ENCODE measurements at regions not wholly inside any gene's neighbourhood (a gene's known extent, or its start where the extent isn't known, plus 50 kb on each side); places are given as distances from the start of the nearest gene placed in this dataset.
"Not testable (repeated sequence)": the region's sequence is repeated elsewhere in the genome, so short reads cannot be mapped to it uniquely, and the experiment has no call there.

GRCh38 chr13:109940637-109941036, 154.3 kb upstream of the IRS2 start:
- H3K27ac ChIP-seq (ENCODE audit: low read depth in 1 of 3, low read length in 2 of 3), result no peak overlapping the region
- no peaks in the 10 kb centered on the region for H3K4me1 ChIP-seq (ENCODE audit: control insufficient read depth in 3 of 3, insufficient read depth in 2 of 3, low read depth in 1 of 3, low read length in 2 of 3)
- WGBS, 3 donors, result 83 to 86% (median 85%) methylated on average over 8 of the region's 8 CpGs
- H3K36me3 ChIP-seq (ENCODE audit: control insufficient read depth in 3 of 3, insufficient read depth in 2 of 3, low read depth in 1 of 3, low read length in 3 of 3), result no peaks in the 10 kb centered on the region
- FAIRE-seq (no peak), DNase-seq (no peak)
- H3K9me3 ChIP-seq (ENCODE audit: control insufficient read depth in 2 of 2, insufficient read depth in 1 of 2, low read depth in 1 of 2, low read length in 1 of 2), result no peaks in the 10 kb centered on the region
- H3K27me3 ChIP-seq (ENCODE audit: control insufficient read depth in 3 of 3, insufficient read depth in 3 of 3, low read length in 3 of 3), result no peaks in the 10 kb centered on the region
- no peak overlapping the region for H3K4me3 ChIP-seq (ENCODE audit: low read depth in 1 of 3, low read length in 3 of 3)

GRCh38 chr13:109939838-109940237, 153.5 kb upstream of the IRS2 start:
- no peaks in the 10 kb centered on the region for H3K4me1 ChIP-seq (ENCODE audit: control insufficient read depth in 3 of 3, insufficient read depth in 2 of 3, low read depth in 1 of 3, low read length in 2 of 3)
- no peak overlapping the region for H3K4me3 ChIP-seq (ENCODE audit: low read depth in 1 of 3, low read length in 3 of 3)
- WGBS, 3 donors, result 88 to 94% (median 93%) methylated on average over 10 of the region's 10 CpGs
- no peaks in the 10 kb centered on the region for H3K9me3 ChIP-seq (ENCODE audit: control insufficient read depth in 2 of 2, insufficient read depth in 1 of 2, low read depth in 1 of 2, low read length in 1 of 2)
- no peaks in the 10 kb centered on the region for H3K36me3 ChIP-seq (ENCODE audit: control insufficient read depth in 3 of 3, insufficient read depth in 2 of 3, low read depth in 1 of 3, low read length in 3 of 3)
- no peaks in the 10 kb centered on the region for H3K27me3 ChIP-seq (ENCODE audit: control insufficient read depth in 3 of 3, insufficient read depth in 3 of 3, low read length in 3 of 3)
- H3K27ac ChIP-seq (ENCODE audit: low read depth in 1 of 3, low read length in 2 of 3), result no peak overlapping the region
- no peak for DNase-seq
- no peak for FAIRE-seq

GRCh38 chr13:109939180-109939579, 152.8 kb upstream of the IRS2 start:
- Histone ChIP-seq H3K4me3 (ENCODE audit: low read depth in 1 of 3, low read length in 3 of 3) (no peak overlapping the region), H3K27me3 (ENCODE audit: control insufficient read depth in 3 of 3, insufficient read depth in 3 of 3, low read length in 3 of 3) (no peaks in the 10 kb centered on the region), H3K9me3 (ENCODE audit: control insufficient read depth in 2 of 2, insufficient read depth in 1 of 2, low read depth in 1 of 2, low read length in 1 of 2) (no peaks in the 10 kb centered on the region), H3K4me1 (ENCODE audit: control insufficient read depth in 3 of 3, insufficient read depth in 2 of 3, low read depth in 1 of 3, low read length in 2 of 3) (no peaks in the 10 kb centered on the region), H3K36me3 (ENCODE audit: control insufficient read depth in 3 of 3, insufficient read depth in 2 of 3, low read depth in 1 of 3, low read length in 3 of 3) (no peaks in the 10 kb centered on the region), H3K27ac (ENCODE audit: low read depth in 1 of 3, low read length in 2 of 3) (no peak overlapping the region)
- FAIRE-seq, result no peak
- 97 to 100% (median 100%) methylated on average over 2 of the region's 2 CpGs for WGBS, 3 donors
- no peak for DNase-seq

GRCh38 chr13:109938255-109938936, 152.0 kb upstream of the IRS2 start:
- no peak for FAIRE-seq
- 89 to 92% (median 90%) methylated on average over 10 of the region's 10 CpGs for WGBS, 3 donors
- no peak for DNase-seq
- Histone ChIP-seq H3K4me3 (ENCODE audit: low read depth in 1 of 3, low read length in 3 of 3) (no peak overlapping the region), H3K27me3 (ENCODE audit: control insufficient read depth in 3 of 3, insufficient read depth in 3 of 3, low read length in 3 of 3) (no peaks in the 10 kb centered on the region), H3K9me3 (ENCODE audit: control insufficient read depth in 2 of 2, insufficient read depth in 1 of 2, low read depth in 1 of 2, low read length in 1 of 2) (no peaks in the 10 kb centered on the region), H3K27ac (ENCODE audit: low read depth in 1 of 3, low read length in 2 of 3) (no peak overlapping the region), H3K36me3 (ENCODE audit: control insufficient read depth in 3 of 3, insufficient read depth in 2 of 3, low read depth in 1 of 3, low read length in 3 of 3) (no peaks in the 10 kb centered on the region), H3K4me1 (ENCODE audit: control insufficient read depth in 3 of 3, insufficient read depth in 2 of 3, low read depth in 1 of 3, low read length in 2 of 3) (no peaks in the 10 kb centered on the region)

GRCh38 chr13:109934520-109934919, 148.1 kb upstream of the IRS2 start:
- H3K9me3 ChIP-seq (ENCODE audit: control insufficient read depth in 2 of 2, insufficient read depth in 1 of 2, low read depth in 1 of 2, low read length in 1 of 2); H3K4me1 ChIP-seq (ENCODE audit: control insufficient read depth in 3 of 3, insufficient read depth in 2 of 3, low read depth in 1 of 3, low read length in 2 of 3); H3K36me3 ChIP-seq (ENCODE audit: control insufficient read depth in 3 of 3, insufficient read depth in 2 of 3, low read depth in 1 of 3, low read length in 3 of 3); H3K4me3 ChIP-seq (ENCODE audit: low read depth in 1 of 3, low read length in 3 of 3); H3K27ac ChIP-seq (ENCODE audit: low read depth in 1 of 3, low read length in 2 of 3); DNase-seq; FAIRE-seq; H3K27me3 ChIP-seq (ENCODE audit: control insufficient read depth in 3 of 3, insufficient read depth in 3 of 3, low read length in 3 of 3): not testable (repeated sequence)
- WGBS, 3 donors, result 89 to 90% (median 90%) methylated on average over 5 of the region's 5 CpGs

GRCh38 chr13:109933476-109933875, 147.1 kb upstream of the IRS2 start:
- 59 to 81% (median 76%) methylated on average over 7 of the region's 7 CpGs for WGBS, 3 donors
- DNase-seq (no peak), FAIRE-seq (no peak)
- no peak overlapping the region for H3K27ac ChIP-seq (ENCODE audit: low read depth in 1 of 3, low read length in 2 of 3)
- H3K27me3 ChIP-seq (ENCODE audit: control insufficient read depth in 3 of 3, insufficient read depth in 3 of 3, low read length in 3 of 3), result no peaks in the 10 kb centered on the region
- no peaks in the 10 kb centered on the region for H3K36me3 ChIP-seq (ENCODE audit: control insufficient read depth in 3 of 3, insufficient read depth in 2 of 3, low read depth in 1 of 3, low read length in 3 of 3)
- no peaks in the 10 kb centered on the region for H3K4me1 ChIP-seq (ENCODE audit: control insufficient read depth in 3 of 3, insufficient read depth in 2 of 3, low read depth in 1 of 3, low read length in 2 of 3)
- H3K9me3 ChIP-seq (ENCODE audit: control insufficient read depth in 2 of 2, insufficient read depth in 1 of 2, low read depth in 1 of 2, low read length in 1 of 2), result no peaks in the 10 kb centered on the region
- no peak overlapping the region for H3K4me3 ChIP-seq (ENCODE audit: low read depth in 1 of 3, low read length in 3 of 3)

- DNase-seq, result no peak
Observed at GRCh38 chr13:109924376-109924775, 138.0 kb upstream of the IRS2 start.

GRCh38 chr13:109922518-109922917, 136.1 kb upstream of the IRS2 start:
- Histone ChIP-seq H3K27ac (ENCODE audit: low read depth in 1 of 3, low read length in 2 of 3) (no peak overlapping the region), H3K36me3 (ENCODE audit: control insufficient read depth in 3 of 3, insufficient read depth in 2 of 3, low read depth in 1 of 3, low read length in 3 of 3) (no peaks in the 10 kb centered on the region), H3K4me3 (ENCODE audit: low read depth in 1 of 3, low read length in 3 of 3) (no peak overlapping the region), H3K27me3 (ENCODE audit: control insufficient read depth in 3 of 3, insufficient read depth in 3 of 3, low read length in 3 of 3) (peaks cover 0 to 2% (median 0%) of the 10 kb centered on the region in 3 donors), H3K4me1 (ENCODE audit: control insufficient read depth in 3 of 3, insufficient read depth in 2 of 3, low read depth in 1 of 3, low read length in 2 of 3) (no peaks in the 10 kb centered on the region), H3K9me3 (ENCODE audit: control insufficient read depth in 2 of 2, insufficient read depth in 1 of 2, low read depth in 1 of 2, low read length in 1 of 2) (no peaks in the 10 kb centered on the region)
- no peak for FAIRE-seq
- no peak for DNase-seq
- 58 to 78% (median 59%) methylated on average over 2 of the region's 2 CpGs for WGBS, 3 donors

More at GRCh38 chr13:109924376-109924775, 138.0 kb upstream of the IRS2 start:
- FAIRE-seq, result no peak
- Histone ChIP-seq H3K27ac (ENCODE audit: low read depth in 1 of 3, low read length in 2 of 3) (no peak overlapping the region), H3K4me3 (ENCODE audit: low read depth in 1 of 3, low read length in 3 of 3) (no peak overlapping the region), H3K36me3 (ENCODE audit: control insufficient read depth in 3 of 3, insufficient read depth in 2 of 3, low read depth in 1 of 3, low read length in 3 of 3) (no peaks in the 10 kb centered on the region), H3K4me1 (ENCODE audit: control insufficient read depth in 3 of 3, insufficient read depth in 2 of 3, low read depth in 1 of 3, low read length in 2 of 3) (no peaks in the 10 kb centered on the region), H3K27me3 (ENCODE audit: control insufficient read depth in 3 of 3, insufficient read depth in 3 of 3, low read length in 3 of 3) (peaks cover 0 to 2% (median 0%) of the 10 kb centered on the region in 3 donors), H3K9me3 (ENCODE audit: control insufficient read depth in 2 of 2, insufficient read depth in 1 of 2, low read depth in 1 of 2, low read length in 1 of 2) (no peaks in the 10 kb centered on the region)
- 74 to 90% (median 79%) methylated on average over 1 of the region's 1 CpG for WGBS, 3 donors
